ENCODE measurements at regions not wholly inside any gene's neighbourhood (a gene's known extent, or its start where the extent isn't known, plus 50 kb on each side); places are given as distances from the start of the nearest gene placed in this dataset.

GRCh38 chr17:71978435-71978834, 142.4 kb upstream of the SOX9 start:
- FAIRE-seq (peak; percentile 95), DNase-seq (ENCODE audit: low read depth, low spot score) (peak; percentile 81)
- Histone ChIP-seq H3K9me1 (ENCODE audit: control insufficient read depth, extremely low read depth, insufficient read depth, low read length) (no peaks in the 10 kb centered on the region), H3K27me3 (ENCODE audit: control insufficient read depth, extremely low read depth, insufficient read depth, low read length) (no peaks in the 10 kb centered on the region), H3K27ac (ENCODE audit: control insufficient read depth, insufficient read depth, low read length) (no peak overlapping the region), H4K20me1 (ENCODE audit: control insufficient read depth, extremely low read depth, insufficient read depth, low read length) (no peaks in the 10 kb centered on the region), H3K4me1 (ENCODE audit: control insufficient read depth, extremely low read depth, insufficient read depth, low read length) (peaks cover 30% of the 10 kb centered on the region), H2AFZ (ENCODE audit: control insufficient read depth, low read length) (no peak overlapping the region), H3K4me2 (ENCODE audit: control insufficient read depth, extremely low read depth, insufficient read depth, low read depth, low read length) (no peak overlapping the region), H3K79me2 (ENCODE audit: control insufficient read depth, insufficient read depth, low read length) (no peaks in the 10 kb centered on the region), H3K4me3 (ENCODE audit: control insufficient read depth in 2 of 3, extremely low read depth in 1 of 3, insufficient read depth in 2 of 3, low read depth in 1 of 3, low read length in 3 of 3) (no peak overlapping the region), H3K9ac (ENCODE audit: control insufficient read depth, extremely low read depth, insufficient read depth, low read length) (no peak overlapping the region), H3K9me3 (ENCODE audit: control insufficient read depth, low read depth, low read length) (no peaks in the 10 kb centered on the region), H3K36me3 (ENCODE audit: control insufficient read depth in 2 of 2, extremely low read depth in 1 of 2, insufficient read depth in 2 of 2, low read length in 2 of 2) (no peaks in the 10 kb centered on the region)
- TF ChIP-seq CTCF (optimal IDR thresholded peaks at IDR 0.05 in 1 of 3, IDR thresholded peaks at IDR 0.05 in 1 of 3, conservative IDR thresholded peaks at IDR 0.05 in 1 of 3; ENCODE audit: extremely low read depth in 1 of 3, insufficient read depth in 2 of 3, low read length in 3 of 3) (no peak), EZH2 (IDR thresholded peaks at IDR 0.05; ENCODE audit: low read length) (no peak)
- dilution Hi-C loops (cut with MboI; ENCODE audit: extremely low pct_ligation_motif_present, low sequenced_read_pairs), result no loop called here

GRCh38 chr17:71980171-71980570, 140.6 kb upstream of the SOX9 start:
- Histone ChIP-seq H3K4me3 (ENCODE audit: control insufficient read depth in 2 of 3, extremely low read depth in 1 of 3, insufficient read depth in 2 of 3, low read depth in 1 of 3, low read length in 3 of 3) (no peak overlapping the region), H3K27me3 (ENCODE audit: control insufficient read depth, extremely low read depth, insufficient read depth, low read length) (no peaks in the 10 kb centered on the region), H3K79me2 (ENCODE audit: control insufficient read depth, insufficient read depth, low read length) (no peaks in the 10 kb centered on the region), H3K9me3 (ENCODE audit: control insufficient read depth, low read depth, low read length) (no peaks in the 10 kb centered on the region), H4K20me1 (ENCODE audit: control insufficient read depth, extremely low read depth, insufficient read depth, low read length) (no peaks in the 10 kb centered on the region), H2AFZ (ENCODE audit: control insufficient read depth, low read length) (no peak overlapping the region), H3K36me3 (ENCODE audit: control insufficient read depth in 2 of 2, extremely low read depth in 1 of 2, insufficient read depth in 2 of 2, low read length in 2 of 2) (no peaks in the 10 kb centered on the region), H3K9me1 (ENCODE audit: control insufficient read depth, extremely low read depth, insufficient read depth, low read length) (no peaks in the 10 kb centered on the region), H3K4me1 (ENCODE audit: control insufficient read depth, extremely low read depth, insufficient read depth, low read length) (peaks cover 40% of the 10 kb centered on the region), H3K9ac (ENCODE audit: control insufficient read depth, extremely low read depth, insufficient read depth, low read length) (no peak overlapping the region), H3K27ac (ENCODE audit: control insufficient read depth, insufficient read depth, low read length) (no peak overlapping the region), H3K4me2 (ENCODE audit: control insufficient read depth, extremely low read depth, insufficient read depth, low read depth, low read length) (no peak overlapping the region)
- DNase-seq (ENCODE audit: low read depth, low spot score) (no peak), FAIRE-seq (no peak)
- dilution Hi-C loops (cut with MboI; ENCODE audit: extremely low pct_ligation_motif_present, low sequenced_read_pairs), result no loop called here
- TF ChIP-seq CTCF (optimal IDR thresholded peaks at IDR 0.05 in 1 of 3, IDR thresholded peaks at IDR 0.05 in 1 of 3, conservative IDR thresholded peaks at IDR 0.05 in 1 of 3; ENCODE audit: extremely low read depth in 1 of 3, insufficient read depth in 2 of 3, low read length in 3 of 3), result no peak
- no peak for TF ChIP-seq EZH2 (IDR thresholded peaks at IDR 0.05; ENCODE audit: low read length)

All from keratinocyte (primary cell).